LNCAP (cell line): ENCODE measurements at regions not wholly inside any gene's neighbourhood (a gene's known extent, or its start where the extent isn't known, plus 50 kb on each side); places are given as distances from the start of the nearest gene placed in this dataset.

ENCODE experiments used
- TF ChIP-seq, protein P1 (sequence below): fragments of 450-650 bp; IDR thresholded peaks from 2 replicates; pipeline ENCODE4 v1.5.1; 2017; ENCODE audit warnings: mild to moderate bottlenecking

DNA sequence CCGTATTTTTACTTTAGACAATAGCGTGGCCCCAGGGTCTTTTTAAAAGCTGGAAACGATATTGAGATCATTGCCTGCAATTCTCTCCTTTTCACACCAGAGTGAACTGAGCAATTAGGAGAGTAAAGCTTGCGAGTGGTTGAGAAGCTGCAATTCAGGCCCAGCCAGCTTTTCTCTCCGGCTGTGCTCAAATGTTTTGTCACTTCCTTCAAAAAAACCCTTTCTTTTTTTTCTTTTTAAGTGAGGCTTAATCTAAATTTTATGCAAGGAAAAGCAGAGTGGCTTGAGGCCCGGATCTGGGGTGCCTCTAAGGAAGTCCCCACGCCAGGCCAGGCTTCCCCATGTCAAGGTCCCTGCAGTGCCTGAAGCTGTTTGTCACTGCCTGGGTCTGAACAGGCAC is 433.9 kb downstream of the GLRX3 start:
- TF ChIP-seq, protein P1, sequence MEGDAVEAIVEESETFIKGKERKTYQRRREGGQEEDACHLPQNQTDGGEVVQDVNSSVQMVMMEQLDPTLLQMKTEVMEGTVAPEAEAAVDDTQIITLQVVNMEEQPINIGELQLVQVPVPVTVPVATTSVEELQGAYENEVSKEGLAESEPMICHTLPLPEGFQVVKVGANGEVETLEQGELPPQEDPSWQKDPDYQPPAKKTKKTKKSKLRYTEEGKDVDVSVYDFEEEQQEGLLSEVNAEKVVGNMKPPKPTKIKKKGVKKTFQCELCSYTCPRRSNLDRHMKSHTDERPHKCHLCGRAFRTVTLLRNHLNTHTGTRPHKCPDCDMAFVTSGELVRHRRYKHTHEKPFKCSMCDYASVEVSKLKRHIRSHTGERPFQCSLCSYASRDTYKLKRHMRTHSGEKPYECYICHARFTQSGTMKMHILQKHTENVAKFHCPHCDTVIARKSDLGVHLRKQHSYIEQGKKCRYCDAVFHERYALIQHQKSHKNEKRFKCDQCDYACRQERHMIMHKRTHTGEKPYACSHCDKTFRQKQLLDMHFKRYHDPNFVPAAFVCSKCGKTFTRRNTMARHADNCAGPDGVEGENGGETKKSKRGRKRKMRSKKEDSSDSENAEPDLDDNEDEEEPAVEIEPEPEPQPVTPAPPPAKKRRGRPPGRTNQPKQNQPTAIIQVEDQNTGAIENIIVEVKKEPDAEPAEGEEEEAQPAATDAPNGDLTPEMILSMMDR = no peak

- TF ChIP-seq, protein P1 = no peak
Observed at GRCh38 chr10:130571674-130572073, 435.5 kb downstream of the GLRX3 start.

DNA sequence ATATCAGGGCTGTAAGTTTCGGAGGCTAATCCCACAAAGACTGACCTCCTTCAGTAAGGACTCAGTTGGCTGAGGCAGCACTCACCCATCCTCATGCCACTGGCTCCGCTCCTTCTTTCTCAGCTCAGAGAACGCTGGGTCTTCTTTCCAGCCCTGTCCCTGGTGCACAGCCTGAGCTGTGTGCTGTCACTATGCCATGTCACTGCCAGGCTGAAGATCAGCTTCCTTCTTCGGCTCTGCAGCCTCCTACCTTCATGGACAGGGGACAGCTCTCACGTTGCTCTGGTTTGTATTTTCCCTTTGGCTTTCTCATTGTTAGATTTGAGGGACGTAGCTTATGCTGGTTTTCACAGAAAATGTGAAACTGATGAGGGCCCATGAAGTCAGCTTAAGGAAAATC is 437.3 kb downstream of the GLRX3 start:
- TF ChIP-seq, protein P1 = no peak

DNA sequence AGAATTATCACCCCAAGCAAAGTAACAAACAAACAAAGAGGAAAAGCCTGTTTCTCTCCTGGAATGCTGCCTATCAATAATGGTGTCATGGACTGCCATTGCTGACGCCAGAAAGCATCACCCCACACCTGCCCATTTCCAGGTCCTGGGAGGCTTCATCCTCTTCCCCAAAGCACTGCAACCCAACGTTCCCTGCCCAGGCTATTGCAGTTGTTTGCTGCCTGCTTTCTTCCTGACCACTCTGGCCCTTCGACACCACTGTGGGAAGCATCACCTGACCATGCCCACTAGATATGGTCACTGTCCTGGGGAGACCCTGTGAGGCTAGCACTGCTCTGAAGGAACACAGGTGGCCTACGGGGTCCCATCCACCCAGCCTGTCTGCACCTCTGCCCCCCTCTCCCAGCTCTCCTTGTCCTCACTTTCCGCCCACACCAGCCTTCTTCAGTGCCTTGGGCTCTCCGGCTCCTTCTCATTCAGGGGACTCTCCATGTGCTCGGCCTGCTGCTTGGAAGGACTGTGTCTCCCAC is 439.6 kb downstream of the GLRX3 start:
- TF ChIP-seq, protein P1 = no peak

- TF ChIP-seq, protein P1 = no peak
Observed at GRCh38 chr10:130576427-130576826, 440.2 kb downstream of the GLRX3 start.

DNA sequence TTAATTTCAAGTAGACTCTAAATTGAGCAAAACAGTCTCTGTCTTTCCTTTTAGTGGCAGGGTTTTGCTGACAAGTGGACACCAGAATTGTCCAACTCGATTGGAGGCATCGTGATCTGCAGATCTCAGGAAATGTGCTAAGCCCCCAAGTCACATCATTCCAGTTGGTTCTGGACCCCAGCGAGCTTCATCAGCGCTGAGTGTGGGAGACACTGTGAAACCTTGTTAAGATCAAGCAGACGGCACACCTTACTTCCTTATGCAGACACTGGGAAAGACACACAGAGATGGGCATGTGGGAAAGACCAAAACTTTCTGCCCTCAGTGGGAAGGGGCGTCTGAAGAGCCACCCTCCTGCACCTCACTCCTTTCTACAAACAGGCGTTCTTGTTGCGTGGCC is 440.8 kb downstream of the GLRX3 start:
- TF ChIP-seq, protein P1 = no peak

DNA sequence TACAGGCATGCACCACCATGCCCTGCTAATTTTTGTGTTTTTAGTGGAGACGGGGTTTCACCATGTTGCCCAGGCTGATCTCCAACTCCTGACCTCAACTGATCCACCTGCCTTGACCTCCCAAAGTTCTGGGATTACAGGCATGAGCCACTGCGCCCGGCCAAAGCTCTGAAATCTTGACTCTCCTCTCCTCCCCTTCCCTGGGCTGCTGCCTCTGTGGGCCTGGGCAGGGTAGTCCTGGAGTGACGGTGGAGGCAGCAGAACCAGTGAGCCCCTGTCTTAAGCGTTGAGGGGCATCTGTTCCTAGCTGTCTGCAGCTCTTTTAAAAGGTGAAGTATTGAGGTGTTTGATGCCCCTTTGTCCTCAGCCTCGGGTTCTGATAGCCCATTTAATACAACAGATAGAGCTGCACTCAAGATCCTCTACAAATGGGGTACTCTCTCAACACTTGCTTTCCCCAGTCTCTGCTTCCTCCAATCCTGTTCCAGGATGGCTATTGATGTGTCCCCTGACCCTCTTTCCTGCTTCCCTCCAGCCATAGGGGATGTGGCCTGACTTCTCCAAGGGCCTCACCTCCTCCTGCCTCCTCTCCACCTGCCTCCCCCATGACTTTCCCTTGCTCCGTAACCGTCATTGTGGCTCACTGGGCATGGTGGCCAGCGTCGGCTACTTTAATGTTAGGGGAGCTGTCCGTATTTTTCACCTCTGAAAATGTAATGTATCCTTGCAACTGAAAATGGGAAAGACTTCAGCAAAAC is 442.5 kb downstream of the GLRX3 start:
- TF ChIP-seq, protein P1 = no peak
